ENCODE measurements at regions not wholly inside any gene's neighbourhood (a gene's known extent, or its start where the extent isn't known, plus 50 kb on each side); places are given as distances from the start of the nearest gene placed in this dataset.

DNA sequence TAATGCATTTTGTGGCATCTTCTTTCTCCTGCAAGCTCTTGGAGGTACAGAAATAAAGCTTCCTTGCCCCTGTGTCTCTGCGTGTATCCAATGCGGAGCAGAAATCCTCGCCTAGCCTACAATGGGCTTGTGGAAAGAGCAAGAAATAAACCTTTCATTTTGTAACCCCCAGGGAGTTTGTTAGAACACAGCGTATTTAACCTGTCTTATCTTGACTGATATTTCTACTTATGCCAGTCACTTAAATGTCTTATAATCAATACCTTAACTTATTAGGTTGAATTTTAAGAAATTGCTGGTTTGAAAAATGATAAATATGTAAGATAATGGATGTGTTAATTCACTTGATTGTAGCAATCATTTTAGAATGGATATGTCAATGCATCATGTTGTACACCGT is 629.8 kb upstream of the IGFBP3 start:
- TF ChIP-seq, protein P1, sequence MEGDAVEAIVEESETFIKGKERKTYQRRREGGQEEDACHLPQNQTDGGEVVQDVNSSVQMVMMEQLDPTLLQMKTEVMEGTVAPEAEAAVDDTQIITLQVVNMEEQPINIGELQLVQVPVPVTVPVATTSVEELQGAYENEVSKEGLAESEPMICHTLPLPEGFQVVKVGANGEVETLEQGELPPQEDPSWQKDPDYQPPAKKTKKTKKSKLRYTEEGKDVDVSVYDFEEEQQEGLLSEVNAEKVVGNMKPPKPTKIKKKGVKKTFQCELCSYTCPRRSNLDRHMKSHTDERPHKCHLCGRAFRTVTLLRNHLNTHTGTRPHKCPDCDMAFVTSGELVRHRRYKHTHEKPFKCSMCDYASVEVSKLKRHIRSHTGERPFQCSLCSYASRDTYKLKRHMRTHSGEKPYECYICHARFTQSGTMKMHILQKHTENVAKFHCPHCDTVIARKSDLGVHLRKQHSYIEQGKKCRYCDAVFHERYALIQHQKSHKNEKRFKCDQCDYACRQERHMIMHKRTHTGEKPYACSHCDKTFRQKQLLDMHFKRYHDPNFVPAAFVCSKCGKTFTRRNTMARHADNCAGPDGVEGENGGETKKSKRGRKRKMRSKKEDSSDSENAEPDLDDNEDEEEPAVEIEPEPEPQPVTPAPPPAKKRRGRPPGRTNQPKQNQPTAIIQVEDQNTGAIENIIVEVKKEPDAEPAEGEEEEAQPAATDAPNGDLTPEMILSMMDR (IDR thresholded peaks at IDR 0.05; ENCODE audit: control extremely low read depth in 1 of 3, insufficient read depth in 1 of 3, low read depth in 1 of 3, low read length in 3 of 3), result no peak
- TF ChIP-seq POLR2A (IDR thresholded peaks at IDR 0.05; ENCODE audit: control extremely low read depth in 1 of 2, low read depth in 2 of 2, low read length in 2 of 2) (no peak), FOSL1 (IDR thresholded peaks at IDR 0.05; ENCODE audit: insufficient read depth, low read depth, low read length) (no peak)

Data from H1 (cell line).